ENCODE measurements at regions not wholly inside any gene's neighbourhood (a gene's known extent, or its start where the extent isn't known, plus 50 kb on each side); places are given as distances from the start of the nearest gene placed in this dataset.

- no peak for TF ChIP-seq POLR2AphosphoS5 (IDR thresholded peaks at IDR 0.05; ENCODE audit: low read depth, low read length)
- TF ChIP-seq POLR2A (IDR thresholded peaks at IDR 0.05; ENCODE audit: low read depth, low read length): no peak
- TF ChIP-seq TAF1 (IDR thresholded peaks at IDR 0.05; ENCODE audit: borderline replicate concordance, low read depth, low read length): no peak
Measured at GRCh38 chr4:156516698-156517097, 454.9 kb downstream of the PDGFC start.
